Endothelial cell of hepatic sinusoid (primary cell): ENCODE measurements at regions not wholly inside any gene's neighbourhood (a gene's known extent, or its start where the extent isn't known, plus 50 kb on each side); places are given as distances from the start of the nearest gene placed in this dataset.

Experiments used
- in situ Hi-C: cut with HindIII; loops from 2 replicates; pipeline ENCODE4 v1.10.0; 2017; ENCODE audit warnings: low sequenced_read_pairs

GRCh38 chr6:84528201-84528600 lies 236.2 kb downstream of the TBX18 start:
- in situ Hi-C loops = no loop called here

GRCh38 chr6:84526631-84527030 lies 237.8 kb downstream of the TBX18 start:
- in situ Hi-C loops = no loop called here

- in situ Hi-C loops = no loop called here
These were observed 238.5 kb downstream of the TBX18 start for GRCh38 chr6:84525907-84526306.

- in situ Hi-C loops = no loop called here
These were observed 239.8 kb downstream of the TBX18 start for GRCh38 chr6:84524636-84525035.

GRCh38 chr6:84522135-84522549 lies 242.3 kb downstream of the TBX18 start:
- in situ Hi-C loops = no loop called here

GRCh38 chr6:84521511-84521910 lies 242.9 kb downstream of the TBX18 start:
- in situ Hi-C loops = no loop called here

- in situ Hi-C loops = no loop called here
These were observed 246.5 kb downstream of the TBX18 start for GRCh38 chr6:84517741-84518530.

- in situ Hi-C loops = no loop called here
These were observed 248.2 kb downstream of the TBX18 start for GRCh38 chr6:84516154-84516553.

- in situ Hi-C loops = no loop called here
These were observed 249.3 kb downstream of the TBX18 start for GRCh38 chr6:84515067-84515466.

- in situ Hi-C loops = no loop called here
These were observed 250.1 kb downstream of the TBX18 start for GRCh38 chr6:84514089-84514971.

GRCh38 chr6:84512391-84512790 lies 252.0 kb downstream of the TBX18 start:
- in situ Hi-C loops = no loop called here

- in situ Hi-C loops = no loop called here
These were observed 252.5 kb downstream of the TBX18 start for GRCh38 chr6:84511929-84512328.

GRCh38 chr6:84508981-84509380 lies 255.4 kb downstream of the TBX18 start:
- in situ Hi-C loops = no loop called here

GRCh38 chr6:84508334-84508733 lies 256.1 kb downstream of the TBX18 start:
- in situ Hi-C loops = no loop called here

GRCh38 chr6:84504025-84504424 lies 260.4 kb downstream of the TBX18 start:
- in situ Hi-C loops = no loop called here

- in situ Hi-C loops = no loop called here
These were observed 263.1 kb downstream of the TBX18 start for GRCh38 chr6:84501315-84501714.

GRCh38 chr6:84500726-84501125 lies 263.7 kb downstream of the TBX18 start:
- in situ Hi-C loops = no loop called here

GRCh38 chr6:84498905-84499304 lies 265.5 kb downstream of the TBX18 start:
- in situ Hi-C loops = no loop called here

- in situ Hi-C loops = no loop called here
These were observed 265.1 kb upstream of the CEP162 start for GRCh38 chr6:84492241-84493165.

GRCh38 chr6:84489598-84489997 lies 262.2 kb upstream of the CEP162 start:
- in situ Hi-C loops = no loop called here

- in situ Hi-C loops = no loop called here
These were observed 259.1 kb upstream of the CEP162 start for GRCh38 chr6:84486526-84486925.
